ENCODE measurements at regions not wholly inside any gene's neighbourhood (a gene's known extent, or its start where the extent isn't known, plus 50 kb on each side); places are given as distances from the start of the nearest gene placed in this dataset.

GRCh38 chr2:173681881-173682650 is 283.1 kb downstream of the SP3 start:
- TF ChIP-seq POLR2A (IDR thresholded peaks at IDR 0.05) (no peak), CTCF (IDR thresholded peaks at IDR 0.05) (no peak), POLR2AphosphoS5 (IDR thresholded peaks at IDR 0.05) (no peak)
